H1 (cell line): ENCODE measurements at regions not wholly inside any gene's neighbourhood (a gene's known extent, or its start where the extent isn't known, plus 50 kb on each side); places are given as distances from the start of the nearest gene placed in this dataset.

Experiments
- CBX5 ChIP-seq: fragments of 300-800, 300-1000 bp; sonication (generic); IDR thresholded peaks from 2 replicates; pipeline ENCODE4 v1.7.1; 2016; ENCODE audit warnings: antibody characterized with exemption, low read length, low read depth
- SP1 ChIP-seq: IDR thresholded peaks from 2 replicates; pipeline ENCODE4 v1.6.1; 2011; ENCODE audit warnings: low read depth, low read length
- TF ChIP-seq, protein P1 (sequence below): fragments of 300-600 bp; sonication (generic); IDR thresholded peaks from 2 replicates; pipeline ENCODE4 v1.7.1; 2012; ENCODE audit warnings: low read length, moderate library complexity, mild to moderate bottlenecking, inconsistent platforms; ENCODE audit not compliant: insufficient replicate concordance

DNA sequence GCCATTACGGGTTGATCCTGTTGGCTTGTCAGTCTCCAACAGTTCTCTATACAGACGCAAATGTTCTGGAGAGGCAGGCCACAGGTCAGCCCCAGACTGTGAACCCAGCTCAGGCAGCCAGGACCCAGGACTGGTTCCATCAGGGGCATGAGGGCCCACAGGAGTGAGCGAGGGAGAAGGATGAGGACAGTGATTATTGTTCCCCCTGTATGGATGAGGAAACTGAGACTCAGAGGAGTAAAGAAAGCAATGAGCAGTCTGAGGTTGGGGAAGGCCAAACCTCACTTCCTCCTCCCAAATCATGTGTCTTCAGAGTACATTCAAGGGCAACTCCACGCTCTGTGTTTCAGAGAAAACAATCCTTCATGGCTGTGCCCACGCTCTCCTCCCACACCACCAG lies 121.9 kb downstream of the RPLP1 start (continued):
- TF ChIP-seq, protein P1, sequence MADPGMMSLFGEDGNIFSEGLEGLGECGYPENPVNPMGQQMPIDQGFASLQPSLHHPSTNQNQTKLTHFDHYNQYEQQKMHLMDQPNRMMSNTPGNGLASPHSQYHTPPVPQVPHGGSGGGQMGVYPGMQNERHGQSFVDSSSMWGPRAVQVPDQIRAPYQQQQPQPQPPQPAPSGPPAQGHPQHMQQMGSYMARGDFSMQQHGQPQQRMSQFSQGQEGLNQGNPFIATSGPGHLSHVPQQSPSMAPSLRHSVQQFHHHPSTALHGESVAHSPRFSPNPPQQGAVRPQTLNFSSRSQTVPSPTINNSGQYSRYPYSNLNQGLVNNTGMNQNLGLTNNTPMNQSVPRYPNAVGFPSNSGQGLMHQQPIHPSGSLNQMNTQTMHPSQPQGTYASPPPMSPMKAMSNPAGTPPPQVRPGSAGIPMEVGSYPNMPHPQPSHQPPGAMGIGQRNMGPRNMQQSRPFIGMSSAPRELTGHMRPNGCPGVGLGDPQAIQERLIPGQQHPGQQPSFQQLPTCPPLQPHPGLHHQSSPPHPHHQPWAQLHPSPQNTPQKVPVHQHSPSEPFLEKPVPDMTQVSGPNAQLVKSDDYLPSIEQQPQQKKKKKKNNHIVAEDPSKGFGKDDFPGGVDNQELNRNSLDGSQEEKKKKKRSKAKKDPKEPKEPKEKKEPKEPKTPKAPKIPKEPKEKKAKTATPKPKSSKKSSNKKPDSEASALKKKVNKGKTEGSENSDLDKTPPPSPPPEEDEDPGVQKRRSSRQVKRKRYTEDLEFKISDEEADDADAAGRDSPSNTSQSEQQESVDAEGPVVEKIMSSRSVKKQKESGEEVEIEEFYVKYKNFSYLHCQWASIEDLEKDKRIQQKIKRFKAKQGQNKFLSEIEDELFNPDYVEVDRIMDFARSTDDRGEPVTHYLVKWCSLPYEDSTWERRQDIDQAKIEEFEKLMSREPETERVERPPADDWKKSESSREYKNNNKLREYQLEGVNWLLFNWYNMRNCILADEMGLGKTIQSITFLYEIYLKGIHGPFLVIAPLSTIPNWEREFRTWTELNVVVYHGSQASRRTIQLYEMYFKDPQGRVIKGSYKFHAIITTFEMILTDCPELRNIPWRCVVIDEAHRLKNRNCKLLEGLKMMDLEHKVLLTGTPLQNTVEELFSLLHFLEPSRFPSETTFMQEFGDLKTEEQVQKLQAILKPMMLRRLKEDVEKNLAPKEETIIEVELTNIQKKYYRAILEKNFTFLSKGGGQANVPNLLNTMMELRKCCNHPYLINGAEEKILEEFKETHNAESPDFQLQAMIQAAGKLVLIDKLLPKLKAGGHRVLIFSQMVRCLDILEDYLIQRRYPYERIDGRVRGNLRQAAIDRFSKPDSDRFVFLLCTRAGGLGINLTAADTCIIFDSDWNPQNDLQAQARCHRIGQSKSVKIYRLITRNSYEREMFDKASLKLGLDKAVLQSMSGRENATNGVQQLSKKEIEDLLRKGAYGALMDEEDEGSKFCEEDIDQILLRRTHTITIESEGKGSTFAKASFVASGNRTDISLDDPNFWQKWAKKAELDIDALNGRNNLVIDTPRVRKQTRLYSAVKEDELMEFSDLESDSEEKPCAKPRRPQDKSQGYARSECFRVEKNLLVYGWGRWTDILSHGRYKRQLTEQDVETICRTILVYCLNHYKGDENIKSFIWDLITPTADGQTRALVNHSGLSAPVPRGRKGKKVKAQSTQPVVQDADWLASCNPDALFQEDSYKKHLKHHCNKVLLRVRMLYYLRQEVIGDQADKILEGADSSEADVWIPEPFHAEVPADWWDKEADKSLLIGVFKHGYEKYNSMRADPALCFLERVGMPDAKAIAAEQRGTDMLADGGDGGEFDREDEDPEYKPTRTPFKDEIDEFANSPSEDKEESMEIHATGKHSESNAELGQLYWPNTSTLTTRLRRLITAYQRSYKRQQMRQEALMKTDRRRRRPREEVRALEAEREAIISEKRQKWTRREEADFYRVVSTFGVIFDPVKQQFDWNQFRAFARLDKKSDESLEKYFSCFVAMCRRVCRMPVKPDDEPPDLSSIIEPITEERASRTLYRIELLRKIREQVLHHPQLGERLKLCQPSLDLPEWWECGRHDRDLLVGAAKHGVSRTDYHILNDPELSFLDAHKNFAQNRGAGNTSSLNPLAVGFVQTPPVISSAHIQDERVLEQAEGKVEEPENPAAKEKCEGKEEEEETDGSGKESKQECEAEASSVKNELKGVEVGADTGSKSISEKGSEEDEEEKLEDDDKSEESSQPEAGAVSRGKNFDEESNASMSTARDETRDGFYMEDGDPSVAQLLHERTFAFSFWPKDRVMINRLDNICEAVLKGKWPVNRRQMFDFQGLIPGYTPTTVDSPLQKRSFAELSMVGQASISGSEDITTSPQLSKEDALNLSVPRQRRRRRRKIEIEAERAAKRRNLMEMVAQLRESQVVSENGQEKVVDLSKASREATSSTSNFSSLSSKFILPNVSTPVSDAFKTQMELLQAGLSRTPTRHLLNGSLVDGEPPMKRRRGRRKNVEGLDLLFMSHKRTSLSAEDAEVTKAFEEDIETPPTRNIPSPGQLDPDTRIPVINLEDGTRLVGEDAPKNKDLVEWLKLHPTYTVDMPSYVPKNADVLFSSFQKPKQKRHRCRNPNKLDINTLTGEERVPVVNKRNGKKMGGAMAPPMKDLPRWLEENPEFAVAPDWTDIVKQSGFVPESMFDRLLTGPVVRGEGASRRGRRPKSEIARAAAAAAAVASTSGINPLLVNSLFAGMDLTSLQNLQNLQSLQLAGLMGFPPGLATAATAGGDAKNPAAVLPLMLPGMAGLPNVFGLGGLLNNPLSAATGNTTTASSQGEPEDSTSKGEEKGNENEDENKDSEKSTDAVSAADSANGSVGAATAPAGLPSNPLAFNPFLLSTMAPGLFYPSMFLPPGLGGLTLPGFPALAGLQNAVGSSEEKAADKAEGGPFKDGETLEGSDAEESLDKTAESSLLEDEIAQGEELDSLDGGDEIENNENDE: no peak
- TF ChIP-seq SP1 (no peak), CBX5 (no peak)
